ENCODE measurements at regions not wholly inside any gene's neighbourhood (a gene's known extent, or its start where the extent isn't known, plus 50 kb on each side); places are given as distances from the start of the nearest gene placed in this dataset.
"Not testable (repeated sequence)": the region's sequence is repeated elsewhere in the genome, so short reads cannot be mapped to it uniquely, and the experiment has no call there.

DNA sequence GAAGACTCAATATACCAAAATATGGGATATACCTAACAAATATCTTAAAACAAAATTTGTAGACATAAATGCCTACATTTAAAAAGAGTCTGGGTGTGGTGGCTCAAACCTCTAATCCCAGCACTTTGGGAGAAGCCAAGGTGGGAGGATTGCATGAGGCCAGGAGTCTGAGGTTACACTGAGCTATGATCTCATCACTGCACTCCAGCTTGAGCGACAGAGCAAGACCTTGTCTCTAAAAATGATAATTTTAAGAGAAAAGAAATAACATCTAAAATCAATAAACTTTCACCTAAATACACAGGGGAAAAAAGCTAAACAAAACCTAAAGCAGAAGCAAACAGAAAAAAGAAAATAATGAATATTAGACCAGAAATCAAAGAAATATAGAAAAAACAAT is 102.7 kb upstream of the PBX1 start:
- Histone ChIP-seq H3K79me2 (ENCODE audit: insufficient read depth, low read length) (no peaks in the 10 kb centered on the region), H3K4me1 (ENCODE audit: insufficient read depth, low read length) (no peaks in the 10 kb centered on the region), H4K5ac (ENCODE audit: insufficient read length, low read depth, low read length) (no peak overlapping the region), H3K56ac (ENCODE audit: insufficient read length, low read depth, low read length) (no peak overlapping the region), H3K9ac (ENCODE audit: extremely low read depth, insufficient read length, low read length) (no peak overlapping the region), H2BK5ac (ENCODE audit: insufficient read length, low read length) (no peak overlapping the region), H3K18ac (ENCODE audit: insufficient read length, low read depth, low read length) (no peak overlapping the region), H2BK20ac (ENCODE audit: low read depth, low read length, poor library complexity, severe bottlenecking) (no peak overlapping the region), H3K23me2 (ENCODE audit: insufficient read length, low read depth, low read length, poor library complexity, severe bottlenecking) (no peaks in the 10 kb centered on the region), H3T11ph (ENCODE audit: low read length) (no peak overlapping the region), H3K4me2 (ENCODE audit: insufficient read depth, insufficient read length, low read length) (no peak overlapping the region), H2BK12ac (ENCODE audit: insufficient read length, low read depth, low read length) (no peak overlapping the region), H4K8ac (replicated peaks; ENCODE audit: insufficient read length, low read depth, low read length) (no peak overlapping the region), H3K27me3 (ENCODE audit: insufficient read depth, low read length) (no peaks in the 10 kb centered on the region), H2BK15ac (ENCODE audit: low read depth, low read length) (no peak overlapping the region), H2AFZ (ENCODE audit: low read length) (no peak overlapping the region), H2AK5ac (ENCODE audit: insufficient read length, low read length) (no peak overlapping the region), H3K23ac (ENCODE audit: insufficient read length, low read depth, low read length) (no peak overlapping the region), H3K14ac (ENCODE audit: insufficient read depth, low read length) (no peak overlapping the region), H2BK120ac (ENCODE audit: low read depth, low read length, poor library complexity, severe bottlenecking) (no peak overlapping the region), H3K79me1 (ENCODE audit: insufficient read depth, low read depth, low read length, poor library complexity, severe bottlenecking) (no peaks in the 10 kb centered on the region), H4K20me1 (ENCODE audit: control insufficient read depth, insufficient read depth, insufficient read length) (no peaks in the 10 kb centered on the region), H3K4ac (ENCODE audit: low read depth, low read length) (no peak overlapping the region), H3K9me3 (ENCODE audit: control insufficient read depth, low read depth, low read length) (no peaks in the 10 kb centered on the region), H3K27ac (ENCODE audit: insufficient read length, low read depth, low read length) (no peak overlapping the region), H4K91ac (ENCODE audit: insufficient read length, low read depth, low read length) (no peak overlapping the region)
- no peaks in the 10 kb centered on the region for H3K27me3 Mint-ChIP-seq (ENCODE audit: low read depth)
- no peak for DNase-seq
- H3K36me3 Mint-ChIP-seq (ENCODE audit: insufficient read depth in 1 of 3, low read depth in 3 of 3): peaks cover 4 to 9% (median 5%) of the 10 kb centered on the region in 3 experiments; a peak in 6 of 7 replicates
- H3K27ac Mint-ChIP-seq: no peak overlapping the region
- H3K4me3 Mint-ChIP-seq: no peak overlapping the region
- TF ChIP-seq, protein P1, sequence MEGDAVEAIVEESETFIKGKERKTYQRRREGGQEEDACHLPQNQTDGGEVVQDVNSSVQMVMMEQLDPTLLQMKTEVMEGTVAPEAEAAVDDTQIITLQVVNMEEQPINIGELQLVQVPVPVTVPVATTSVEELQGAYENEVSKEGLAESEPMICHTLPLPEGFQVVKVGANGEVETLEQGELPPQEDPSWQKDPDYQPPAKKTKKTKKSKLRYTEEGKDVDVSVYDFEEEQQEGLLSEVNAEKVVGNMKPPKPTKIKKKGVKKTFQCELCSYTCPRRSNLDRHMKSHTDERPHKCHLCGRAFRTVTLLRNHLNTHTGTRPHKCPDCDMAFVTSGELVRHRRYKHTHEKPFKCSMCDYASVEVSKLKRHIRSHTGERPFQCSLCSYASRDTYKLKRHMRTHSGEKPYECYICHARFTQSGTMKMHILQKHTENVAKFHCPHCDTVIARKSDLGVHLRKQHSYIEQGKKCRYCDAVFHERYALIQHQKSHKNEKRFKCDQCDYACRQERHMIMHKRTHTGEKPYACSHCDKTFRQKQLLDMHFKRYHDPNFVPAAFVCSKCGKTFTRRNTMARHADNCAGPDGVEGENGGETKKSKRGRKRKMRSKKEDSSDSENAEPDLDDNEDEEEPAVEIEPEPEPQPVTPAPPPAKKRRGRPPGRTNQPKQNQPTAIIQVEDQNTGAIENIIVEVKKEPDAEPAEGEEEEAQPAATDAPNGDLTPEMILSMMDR (conservative IDR thresholded peaks at IDR 0.05): no peak
- no CpG with 5 or more reads among the region's 1 CpG for WGBS (ENCODE audit: extremely low coverage, insufficient read length, low lambda C conversion rate)
- H3K9me3 Mint-ChIP-seq: peaks cover 10 to 12% of the 10 kb centered on the region in 2 experiments; a peak in 4 of 5 replicates
- peaks cover 3 to 4% of the 10 kb centered on the region in 2 experiments; a peak in 3 of 4 replicates for H3K4me1 Mint-ChIP-seq

DNA sequence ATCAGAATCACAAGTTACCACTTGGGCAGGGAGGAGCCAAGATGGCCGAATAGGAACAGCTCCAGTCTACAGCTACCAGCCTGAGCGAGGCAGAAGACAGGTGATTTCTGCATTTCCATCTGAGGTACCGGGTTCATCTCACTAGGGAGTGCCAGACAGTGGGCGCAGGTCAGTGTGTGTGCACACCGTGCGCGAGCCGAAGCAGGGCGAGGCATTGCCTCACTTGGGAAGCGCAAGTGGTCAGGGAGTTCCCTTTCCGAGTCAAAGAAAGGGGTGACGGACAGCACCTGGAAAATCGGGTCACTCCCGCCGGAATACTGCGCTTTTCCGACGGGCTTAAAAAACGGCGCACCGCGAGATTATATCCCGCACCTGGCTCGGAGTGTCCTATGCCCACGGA is 99.8 kb upstream of the PBX1 start:
- not testable (repeated sequence) for H3K18ac ChIP-seq (ENCODE audit: insufficient read length, low read depth, low read length)
- H3K27ac Mint-ChIP-seq: peak overlapping the region in 2 of 3 experiments; percentile 91 to 95; a peak in 5 of 7 replicates

More for the DNA sequence above, 99.8 kb upstream of the PBX1 start:
- not testable (repeated sequence) for H2BK15ac ChIP-seq (ENCODE audit: low read depth, low read length); H3T11ph ChIP-seq (ENCODE audit: low read length); H2AK5ac ChIP-seq (ENCODE audit: insufficient read length, low read length); H3K23ac ChIP-seq (ENCODE audit: insufficient read length, low read depth, low read length); H3K27me3 ChIP-seq (ENCODE audit: insufficient read depth, low read length); H3K23me2 ChIP-seq (ENCODE audit: insufficient read length, low read depth, low read length, poor library complexity, severe bottlenecking); H4K91ac ChIP-seq (ENCODE audit: insufficient read length, low read depth, low read length); H3K4me2 ChIP-seq (ENCODE audit: insufficient read depth, insufficient read length, low read length); H3K4ac ChIP-seq (ENCODE audit: low read depth, low read length); H3K14ac ChIP-seq (ENCODE audit: insufficient read depth, low read length); H3K79me2 ChIP-seq (ENCODE audit: insufficient read depth, low read length); H3K9ac ChIP-seq (ENCODE audit: extremely low read depth, insufficient read length, low read length); H3K4me1 Mint-ChIP-seq; H2BK120ac ChIP-seq (ENCODE audit: low read depth, low read length, poor library complexity, severe bottlenecking); H3K27me3 Mint-ChIP-seq (ENCODE audit: low read depth); H3K79me1 ChIP-seq (ENCODE audit: insufficient read depth, low read depth, low read length, poor library complexity, severe bottlenecking); H2BK12ac ChIP-seq (ENCODE audit: insufficient read length, low read depth, low read length); H3K9me3 ChIP-seq (ENCODE audit: control insufficient read depth, low read depth, low read length); H3K56ac ChIP-seq (ENCODE audit: insufficient read length, low read depth, low read length); H3K4me1 ChIP-seq (ENCODE audit: insufficient read depth, low read length); H3K9me3 Mint-ChIP-seq; H3K36me3 Mint-ChIP-seq (ENCODE audit: insufficient read depth in 1 of 3, low read depth in 3 of 3); H2AFZ ChIP-seq (ENCODE audit: low read length); H3K27ac ChIP-seq (ENCODE audit: insufficient read length, low read depth, low read length); H4K20me1 ChIP-seq (ENCODE audit: control insufficient read depth, insufficient read depth, insufficient read length); H2BK20ac ChIP-seq (ENCODE audit: low read depth, low read length, poor library complexity, severe bottlenecking); H4K5ac ChIP-seq (ENCODE audit: insufficient read length, low read depth, low read length); H2BK5ac ChIP-seq (ENCODE audit: insufficient read length, low read length); H4K8ac ChIP-seq (replicated peaks; ENCODE audit: insufficient read length, low read depth, low read length)
- peak overlapping the region; percentile 4 to 15; a peak in 1 of 5 replicates for H3K4me3 Mint-ChIP-seq
- peak; percentile 35 for DNase-seq
- no CpG with 5 or more reads among the region's 25 CpGs for WGBS (ENCODE audit: extremely low coverage, insufficient read length, low lambda C conversion rate)
